Sigmoid colon (tissue), 4 donors: ENCODE measurements at regions not wholly inside any gene's neighbourhood (a gene's known extent, or its start where the extent isn't known, plus 50 kb on each side); places are given as distances from the start of the nearest gene placed in this dataset.

Experiments
- CTCF ChIP-seq, 4 experiments: fragments of 450-650 bp in 3 of 4; fragments of 200-600 bp in 1 of 4; IDR thresholded peaks; one replicate each; pipeline ENCODE4 v1.5.1; 2016 to 2019; ENCODE audit warnings: antibody characterized with exemption in 4 of 4, mild to moderate bottlenecking in 3 of 4, moderate library complexity in 2 of 4
- POLR2AphosphoS5 ChIP-seq, 4 donors: sonication (generic); formaldehyde crosslinking; IDR thresholded peaks; one replicate each; pipeline ENCODE4 v1.6.1; 2017; ENCODE audit warnings: antibody characterized with exemption in 4 of 4

- TF ChIP-seq POLR2AphosphoS5 (IDR thresholded peaks at IDR 0.05), result no peak
- TF ChIP-seq CTCF (IDR thresholded peaks at IDR 0.05), result no peak
These were observed 112.7 kb upstream of the NREP start for GRCh38 chr5:111869681-111870080.
